Keratinocyte (primary cell): ENCODE measurements at regions not wholly inside any gene's neighbourhood (a gene's known extent, or its start where the extent isn't known, plus 50 kb on each side); places are given as distances from the start of the nearest gene placed in this dataset.

Experiments used
- EZH2 ChIP-seq: IDR thresholded peaks from one replicate; pipeline ENCODE4 v1.6.1; 2012; ENCODE audit warnings: inconsistent platforms, mild to moderate bottlenecking, low read length, moderate library complexity
- TF ChIP-seq, protein P1 (sequence below), 3 experiments: IDR thresholded peaks in 1 of 3; conservative IDR thresholded peaks in 1 of 3; optimal IDR thresholded peaks in 1 of 3; 2 replicates in 2 of 3; 3 replicates in 1 of 3; pipeline versions ENCODE3 to v1.5.1; 2011; ENCODE audit warnings: low read length in 3 of 3, mild to moderate bottlenecking in 3 of 3, moderate library complexity in 2 of 3, control low read depth in 1 of 3, inconsistent platforms in 1 of 3; ENCODE audit not compliant: insufficient read depth in 2 of 3; ENCODE audit errors: extremely low read depth in 1 of 3

GRCh38 chr3:68571321-68571720 is 361.0 kb downstream of the TAFA4 start:
- TF ChIP-seq, protein P1, sequence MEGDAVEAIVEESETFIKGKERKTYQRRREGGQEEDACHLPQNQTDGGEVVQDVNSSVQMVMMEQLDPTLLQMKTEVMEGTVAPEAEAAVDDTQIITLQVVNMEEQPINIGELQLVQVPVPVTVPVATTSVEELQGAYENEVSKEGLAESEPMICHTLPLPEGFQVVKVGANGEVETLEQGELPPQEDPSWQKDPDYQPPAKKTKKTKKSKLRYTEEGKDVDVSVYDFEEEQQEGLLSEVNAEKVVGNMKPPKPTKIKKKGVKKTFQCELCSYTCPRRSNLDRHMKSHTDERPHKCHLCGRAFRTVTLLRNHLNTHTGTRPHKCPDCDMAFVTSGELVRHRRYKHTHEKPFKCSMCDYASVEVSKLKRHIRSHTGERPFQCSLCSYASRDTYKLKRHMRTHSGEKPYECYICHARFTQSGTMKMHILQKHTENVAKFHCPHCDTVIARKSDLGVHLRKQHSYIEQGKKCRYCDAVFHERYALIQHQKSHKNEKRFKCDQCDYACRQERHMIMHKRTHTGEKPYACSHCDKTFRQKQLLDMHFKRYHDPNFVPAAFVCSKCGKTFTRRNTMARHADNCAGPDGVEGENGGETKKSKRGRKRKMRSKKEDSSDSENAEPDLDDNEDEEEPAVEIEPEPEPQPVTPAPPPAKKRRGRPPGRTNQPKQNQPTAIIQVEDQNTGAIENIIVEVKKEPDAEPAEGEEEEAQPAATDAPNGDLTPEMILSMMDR (optimal IDR thresholded peaks at IDR 0.05 in 1 of 3, IDR thresholded peaks at IDR 0.05 in 1 of 3, conservative IDR thresholded peaks at IDR 0.05 in 1 of 3; ENCODE audit: extremely low read depth in 1 of 3, insufficient read depth in 2 of 3, low read length in 3 of 3) = no peak
- no peak for TF ChIP-seq EZH2
